ENCODE measurements at regions not wholly inside any gene's neighbourhood (a gene's known extent, or its start where the extent isn't known, plus 50 kb on each side); places are given as distances from the start of the nearest gene placed in this dataset.
A peak's percentile ranks its signal among the peaks of the same experiment; 100 is the strongest.
"Not testable (repeated sequence)": the region's sequence is repeated elsewhere in the genome, so short reads cannot be mapped to it uniquely, and the experiment has no call there.

DNA sequence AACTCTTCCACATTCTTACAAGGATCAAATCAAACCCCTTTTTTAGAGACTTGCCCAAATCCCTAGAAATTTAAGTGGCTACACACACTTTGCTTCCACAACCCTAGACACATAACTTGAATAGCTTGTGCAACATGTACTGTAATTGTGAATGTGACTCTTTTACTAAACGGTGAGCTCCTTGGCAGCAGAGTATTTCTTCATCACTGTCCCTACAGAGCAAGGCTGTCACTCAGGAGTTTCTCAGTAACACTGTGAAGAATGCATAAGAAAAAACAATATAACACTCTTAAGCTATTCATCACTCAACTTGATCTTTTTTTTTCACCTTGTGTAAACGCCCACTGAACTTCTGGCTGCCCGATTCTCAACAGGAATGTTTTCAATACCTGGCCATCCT is 53.8 kb upstream of the ADAMTS18 start:
- DNase-seq, result no peak

DNA sequence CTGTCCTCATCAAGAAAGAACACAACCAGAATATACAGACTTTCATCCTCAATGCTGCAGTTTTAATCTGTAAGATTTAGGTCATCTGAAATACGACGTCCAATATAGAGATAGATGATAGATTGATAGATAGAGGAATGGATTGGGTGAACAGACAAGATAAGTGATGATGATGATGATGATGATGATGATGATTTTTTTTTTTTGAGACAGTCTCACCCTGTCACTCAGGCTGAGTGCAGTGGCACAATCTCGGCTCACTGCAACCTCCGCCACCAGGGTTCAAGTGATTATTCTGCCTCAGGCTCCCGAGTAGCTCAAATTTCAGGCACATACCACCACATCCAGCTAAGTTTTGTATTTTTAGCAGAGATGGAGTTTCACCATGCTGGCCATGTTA is 56.3 kb upstream of the ADAMTS18 start:
- DNase-seq, result no peak

DNA sequence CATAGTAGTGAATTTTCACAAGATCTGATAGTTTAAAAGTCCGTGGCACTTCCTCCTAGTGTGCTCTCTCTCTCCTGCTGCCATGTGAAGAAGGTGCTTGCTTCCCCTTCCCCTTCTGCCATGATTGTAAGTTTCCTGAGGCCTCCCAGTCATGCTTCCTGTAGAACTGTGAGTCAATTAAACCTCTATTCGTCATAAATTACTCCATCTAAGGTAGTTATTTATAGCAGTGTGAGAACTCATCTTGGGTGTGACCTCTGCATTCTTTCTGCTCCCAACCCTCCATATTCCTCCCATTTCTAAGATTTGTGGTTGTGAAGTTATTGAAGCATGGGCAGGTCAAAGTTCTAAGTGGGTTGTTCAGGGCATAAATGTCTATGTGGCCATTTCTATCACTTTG is 62.1 kb upstream of the ADAMTS18 start:
- no peak for DNase-seq

DNA sequence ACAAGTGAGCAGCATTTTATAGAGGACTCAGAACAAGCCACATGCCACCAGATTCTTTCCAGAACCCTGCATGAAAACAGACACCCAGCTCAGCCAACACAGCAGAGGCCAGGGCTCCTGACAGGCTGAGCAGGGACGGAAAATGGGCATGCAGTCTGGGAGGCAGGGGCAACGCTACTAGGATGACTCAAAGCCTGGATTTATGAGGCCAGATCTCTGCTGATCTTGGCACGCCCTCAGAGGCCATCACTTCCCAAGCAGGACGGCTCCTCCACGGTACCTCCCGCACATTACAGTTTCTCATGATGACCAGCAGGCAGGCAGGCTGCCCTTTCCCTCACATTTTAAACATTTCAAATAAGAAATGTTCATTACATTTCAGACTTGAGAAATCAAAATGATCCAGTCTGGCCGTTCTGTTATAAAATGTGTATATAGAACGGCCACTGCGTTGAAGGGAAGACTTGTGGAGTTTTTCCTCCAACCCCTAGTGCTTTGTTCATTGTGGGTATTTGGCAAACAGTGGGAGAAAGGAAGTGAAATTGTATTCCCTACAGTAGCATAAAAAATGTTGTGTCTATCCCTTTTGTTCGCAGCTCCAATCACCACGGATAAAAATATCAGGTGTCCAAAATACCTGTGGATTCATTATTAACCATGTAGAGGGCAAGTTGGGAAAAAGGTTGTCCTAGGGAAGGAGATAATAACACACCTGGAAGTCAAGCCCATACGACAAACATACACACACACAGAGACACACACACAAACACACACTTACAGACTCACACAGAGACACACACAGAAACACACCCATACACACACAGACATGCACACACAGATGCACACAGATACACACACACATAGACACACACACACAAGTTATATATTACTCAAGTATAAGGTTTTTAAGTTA is 64.8 kb upstream of the ADAMTS18 start:
- DNase-seq, result no peak

DNA sequence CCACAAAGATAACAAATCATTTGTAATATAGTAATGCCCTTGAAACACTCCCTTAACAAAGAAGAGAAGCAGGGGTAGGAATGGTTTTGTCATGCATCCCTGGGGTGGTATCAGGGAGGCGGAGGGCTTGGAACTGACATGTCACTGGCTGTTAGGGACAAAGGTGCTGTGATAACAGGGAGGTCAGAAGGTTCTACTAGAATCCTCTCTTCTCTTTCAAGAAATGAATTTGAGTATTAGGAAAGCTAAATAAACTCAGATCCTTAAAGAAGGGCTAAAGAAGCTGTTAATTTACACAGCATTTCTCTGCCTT is 65.4 kb upstream of the ADAMTS18 start:
- DNase-seq, result no peak

DNA sequence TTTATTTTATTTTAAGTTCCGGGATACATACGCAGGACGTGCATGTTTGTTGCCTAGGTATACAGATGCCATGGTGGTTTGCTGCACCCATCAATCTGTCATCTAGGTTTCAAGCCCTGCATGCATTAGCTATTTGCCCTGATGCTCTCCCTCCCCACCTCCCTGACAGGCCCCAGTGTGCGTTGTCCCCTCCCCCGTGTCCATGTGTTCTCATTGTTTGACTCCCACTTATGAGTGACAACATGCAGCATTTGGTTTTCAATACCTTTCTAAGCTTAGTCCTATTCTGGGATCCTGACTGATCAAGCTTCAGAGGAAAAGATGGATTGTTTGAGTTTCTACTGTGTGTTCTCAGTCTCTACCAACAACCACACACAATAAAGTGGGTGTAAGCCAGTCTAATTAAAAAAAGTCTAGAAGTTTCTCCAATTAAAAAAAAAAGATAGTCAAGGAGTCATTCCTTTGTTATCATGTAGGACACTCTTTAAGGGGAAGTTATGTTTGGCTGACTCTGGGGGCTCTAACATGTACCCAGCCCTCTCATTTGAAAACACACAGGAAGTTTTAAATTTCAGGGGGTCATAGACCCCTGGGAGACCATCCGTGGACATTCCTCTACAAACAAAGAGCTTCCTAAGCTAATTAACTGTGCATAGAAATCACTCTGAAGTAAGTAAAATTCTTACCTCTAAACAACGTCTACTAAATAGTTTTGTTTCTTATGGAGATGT is 66.3 kb upstream of the ADAMTS18 start:
- no peak for DNase-seq

DNA sequence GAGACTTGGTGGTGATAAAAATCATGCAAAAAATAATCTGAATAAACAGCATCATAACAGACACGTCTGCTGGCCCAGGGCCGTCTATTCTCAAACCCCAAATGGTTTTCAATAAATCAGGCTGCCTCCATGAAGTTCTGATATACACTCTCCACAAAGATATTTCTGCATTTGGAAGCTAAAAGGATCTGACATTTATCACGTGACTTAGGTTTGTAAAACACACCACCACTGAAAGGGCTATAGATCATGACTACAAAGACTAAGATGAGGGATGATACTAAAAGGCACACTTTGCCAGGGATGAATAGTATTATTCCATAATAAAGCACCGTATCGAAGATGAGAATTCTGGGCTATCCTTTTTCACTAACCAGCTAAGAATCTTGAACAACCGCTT is 67.6 kb upstream of the ADAMTS18 start:
- DNase-seq, result no peak

DNA sequence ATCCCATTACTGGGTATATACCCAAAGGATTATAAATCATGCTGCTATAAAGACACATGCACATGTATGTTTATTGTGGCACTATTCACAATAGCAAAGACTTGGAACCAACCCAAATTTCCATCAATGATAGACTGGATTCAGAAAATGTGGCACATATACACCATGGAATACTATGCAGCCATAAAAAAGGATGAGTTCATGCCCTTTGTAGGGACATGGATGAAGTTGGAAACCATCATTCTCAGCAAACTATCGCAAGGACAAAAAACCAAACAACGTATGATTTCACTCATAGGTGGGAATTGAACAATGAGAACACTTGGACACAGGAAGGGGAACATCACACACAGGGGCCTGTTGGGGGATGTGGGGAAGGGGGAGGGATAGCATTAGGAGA is 71.7 kb upstream of the ADAMTS18 start:
- DNase-seq, result not testable (repeated sequence)

DNA sequence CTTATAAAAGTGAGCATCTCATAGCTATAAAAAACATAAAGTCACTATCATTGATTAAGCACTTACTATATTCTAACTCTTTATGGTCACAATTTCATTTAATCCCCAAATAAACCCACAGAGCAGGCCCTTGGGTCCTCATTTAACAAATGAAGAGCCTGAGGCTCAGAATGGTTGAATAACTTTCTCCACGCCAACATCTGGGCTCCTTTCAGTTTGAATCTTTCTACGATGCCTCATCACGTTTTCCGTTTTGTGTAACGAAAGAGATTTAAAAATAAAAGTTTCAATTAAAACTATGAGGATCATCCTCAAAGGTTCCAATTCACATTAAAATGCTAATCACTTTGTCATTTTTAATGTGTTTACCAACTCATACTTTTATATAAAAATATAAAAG is 74.2 kb upstream of the ADAMTS18 start:
- DNase-seq, result no peak

DNA sequence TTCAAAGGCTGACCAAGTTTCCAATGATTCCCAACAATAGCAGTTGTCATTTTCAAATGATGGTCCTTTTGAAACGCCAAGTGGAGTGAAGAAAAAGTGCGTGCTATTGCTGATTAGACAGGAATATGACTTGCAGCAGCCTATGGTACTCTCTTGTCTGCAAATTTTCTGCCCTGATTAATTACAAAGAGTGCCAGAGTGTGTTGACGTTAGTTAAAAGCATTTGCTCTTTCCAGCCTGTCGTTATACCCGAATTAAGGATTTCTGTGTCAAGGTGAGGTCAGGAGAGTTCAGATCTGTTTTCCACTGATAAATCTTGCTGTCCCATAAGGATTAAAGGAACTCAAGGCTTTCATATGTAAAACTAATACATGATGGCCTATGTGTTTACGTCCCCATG is 75.0 kb upstream of the ADAMTS18 start:
- DNase-seq, result no peak

DNA sequence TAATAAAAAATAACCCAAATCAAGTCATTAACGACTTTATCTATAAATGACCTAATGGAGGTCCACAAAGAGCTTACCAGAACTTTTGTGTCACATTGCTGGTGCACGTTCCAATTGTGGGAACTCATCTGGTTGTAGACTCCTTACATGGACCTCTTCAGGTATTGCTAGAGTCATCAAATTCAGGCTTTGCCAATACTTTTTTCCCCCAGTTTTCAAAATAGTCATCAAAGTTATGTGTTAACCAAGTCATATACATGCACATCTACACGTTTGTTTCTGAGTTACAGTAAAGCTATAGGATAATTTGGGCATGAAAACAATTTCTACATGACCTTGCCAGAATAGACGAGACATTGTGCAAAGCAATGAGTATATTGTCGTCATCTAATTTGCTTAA is 76.2 kb upstream of the ADAMTS18 start:
- DNase-seq, result no peak

DNA sequence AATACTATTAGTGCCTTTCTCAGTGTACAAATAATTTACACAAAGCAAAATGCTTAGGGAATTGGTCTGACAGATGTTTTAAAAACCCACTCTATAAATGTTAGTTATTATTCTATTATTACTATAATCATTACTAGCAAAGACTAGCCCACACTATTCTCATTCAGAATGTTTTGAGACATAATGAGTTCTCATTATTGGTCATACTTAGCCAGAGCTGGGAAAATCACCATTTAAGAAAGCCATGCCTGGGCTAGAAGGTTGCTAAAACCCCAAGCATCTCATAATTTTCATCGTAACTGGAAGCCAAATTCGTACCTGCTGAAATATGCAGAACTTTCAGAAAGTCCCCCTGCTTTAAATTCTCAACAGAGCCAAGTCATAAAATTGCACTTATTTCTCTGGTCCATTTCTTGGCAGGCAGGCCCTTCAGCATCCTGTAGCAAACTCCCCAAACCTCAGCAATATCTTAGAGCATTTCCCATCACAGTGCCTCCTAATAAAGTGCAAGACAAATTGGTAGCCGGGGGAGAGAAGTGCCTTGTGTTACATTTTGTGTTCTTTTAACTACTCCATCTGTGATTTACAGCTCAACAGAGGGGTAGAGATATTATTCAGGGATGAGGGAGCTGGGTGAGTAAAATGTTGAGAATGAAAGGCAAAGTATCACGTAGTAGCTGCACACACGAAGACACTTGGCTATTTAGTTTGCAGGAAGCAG is 79.8 kb upstream of the ADAMTS18 start:
- DNase-seq, result no peak

DNA sequence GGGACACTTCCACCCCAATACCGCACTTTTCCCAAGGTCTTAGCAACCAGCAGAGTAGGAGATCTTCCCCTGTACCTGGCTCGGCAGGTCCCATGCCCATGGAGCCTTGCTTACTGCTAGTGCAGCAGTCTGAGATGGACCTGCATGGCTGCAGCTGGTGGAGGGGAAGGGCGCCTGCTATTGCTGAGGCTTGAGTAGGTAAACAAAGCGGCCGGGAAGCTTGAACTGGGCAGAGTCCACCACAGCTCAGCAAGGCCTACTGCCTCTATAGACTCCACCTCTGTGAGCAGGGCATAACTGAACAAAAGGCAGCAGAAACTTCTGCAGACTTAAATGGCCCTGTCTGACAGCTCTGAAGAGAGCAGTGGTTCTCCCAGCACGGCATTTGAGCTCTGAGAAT is 90.4 kb upstream of the ADAMTS18 start:
- DNase-seq, result not testable (repeated sequence)

DNA sequence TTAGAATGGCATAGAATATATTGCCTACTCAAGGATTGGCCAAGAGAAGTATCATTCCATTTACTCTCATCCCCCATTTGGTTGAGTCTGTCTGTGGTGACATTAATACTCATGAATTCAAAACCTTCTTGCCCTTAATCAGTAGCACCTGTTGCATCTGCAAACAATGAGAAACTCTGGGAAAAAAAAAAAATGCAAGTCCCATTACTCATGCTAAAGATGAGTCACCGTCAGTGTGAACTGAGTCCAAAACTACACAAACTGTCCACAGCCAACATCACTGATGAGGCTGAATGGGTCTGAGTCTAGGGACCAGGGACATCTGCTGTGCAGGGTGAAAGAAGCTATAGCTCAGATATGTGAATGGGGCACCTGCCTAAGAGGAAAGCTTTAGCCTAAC is 96.9 kb upstream of the ADAMTS18 start:
- DNase-seq, result peak; percentile 20

DNA sequence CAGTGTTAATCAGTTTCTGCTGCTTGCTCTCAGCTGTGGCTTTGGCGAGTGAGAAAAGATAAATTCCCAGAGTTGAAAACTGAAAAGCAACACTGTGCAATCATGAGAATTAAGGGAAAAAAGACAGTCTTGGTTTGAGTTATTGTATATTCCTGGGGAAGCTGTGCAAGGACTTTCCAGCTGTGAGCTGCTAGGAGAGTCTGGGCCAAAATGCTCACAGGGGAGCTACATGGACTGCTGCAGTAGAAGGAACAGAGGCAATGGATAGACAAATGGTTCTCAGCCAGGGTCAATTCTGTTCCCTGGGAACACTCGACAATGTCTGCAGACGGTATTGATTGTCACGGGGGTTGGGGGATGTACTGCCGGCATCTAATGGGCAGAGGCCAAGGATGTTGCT is 102.0 kb upstream of the ADAMTS18 start:
- DNase-seq, result no peak

DNA sequence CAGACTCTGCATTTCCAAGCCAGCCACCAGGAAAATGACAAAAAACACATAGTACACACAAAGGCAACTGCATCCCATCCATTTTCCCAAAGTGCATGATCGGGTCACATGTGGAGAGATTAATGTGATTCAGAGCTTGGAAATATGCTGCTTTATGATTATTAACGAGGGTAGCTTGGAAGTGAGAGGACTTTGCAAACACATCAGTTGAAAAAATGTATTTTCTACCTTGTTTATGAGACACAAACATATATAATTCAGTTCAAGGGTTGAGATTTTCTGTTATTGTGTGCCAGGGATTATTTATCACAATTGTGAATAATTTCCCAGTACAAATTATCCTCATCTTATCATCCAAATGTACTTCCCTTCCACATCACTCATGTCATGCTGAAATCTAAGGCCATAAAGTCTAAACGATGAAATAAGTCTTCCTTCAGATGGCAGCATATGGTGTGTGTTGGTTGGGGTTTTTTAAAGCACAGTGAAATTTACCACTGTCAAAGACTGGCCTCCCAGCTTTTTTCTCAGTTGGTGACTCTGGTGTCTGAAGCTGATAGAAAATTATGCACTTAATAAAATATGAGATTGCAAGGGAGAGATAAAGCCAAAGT is 104.7 kb upstream of the ADAMTS18 start:
- no peak for DNase-seq

DNA sequence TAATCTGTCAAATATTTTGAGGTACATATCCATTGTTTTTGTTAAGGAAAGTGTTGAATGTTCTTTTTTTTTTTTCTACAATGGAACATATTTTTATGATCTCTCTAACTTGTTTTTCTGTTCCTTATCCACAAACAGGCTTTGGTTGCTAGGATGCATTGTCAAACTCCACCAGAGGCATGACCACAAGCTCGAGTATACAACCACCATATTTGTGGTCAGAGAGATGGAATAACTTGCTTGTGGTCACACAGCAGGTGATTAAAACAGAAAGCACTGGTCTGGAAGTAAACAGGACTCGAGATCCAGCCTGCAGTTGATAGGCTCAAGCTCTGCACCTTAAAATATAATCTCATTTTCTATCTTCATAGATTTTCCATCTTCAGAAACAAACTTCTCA is 105.8 kb upstream of the ADAMTS18 start:
- DNase-seq, result peak; percentile 51

DNA sequence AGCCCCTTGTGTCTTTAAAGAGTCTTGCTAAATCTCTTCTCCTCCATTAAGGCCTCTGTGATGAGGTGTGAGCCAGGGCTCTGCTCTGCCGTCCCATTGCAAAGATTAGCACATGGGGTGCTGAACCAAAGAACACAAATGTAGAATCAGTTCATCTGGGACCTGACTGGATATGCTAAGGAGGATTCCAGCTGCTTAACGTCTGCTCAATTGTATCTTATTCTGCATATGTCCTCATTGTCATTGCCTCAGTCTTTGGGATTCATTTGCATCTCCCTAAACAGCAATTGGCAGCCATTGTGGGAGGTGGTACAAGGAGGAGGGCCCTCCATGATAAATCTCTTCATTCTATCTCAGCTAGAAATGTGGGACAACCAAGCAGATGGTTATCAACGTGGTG is 106.3 kb upstream of the ADAMTS18 start:
- no peak for DNase-seq

DNA sequence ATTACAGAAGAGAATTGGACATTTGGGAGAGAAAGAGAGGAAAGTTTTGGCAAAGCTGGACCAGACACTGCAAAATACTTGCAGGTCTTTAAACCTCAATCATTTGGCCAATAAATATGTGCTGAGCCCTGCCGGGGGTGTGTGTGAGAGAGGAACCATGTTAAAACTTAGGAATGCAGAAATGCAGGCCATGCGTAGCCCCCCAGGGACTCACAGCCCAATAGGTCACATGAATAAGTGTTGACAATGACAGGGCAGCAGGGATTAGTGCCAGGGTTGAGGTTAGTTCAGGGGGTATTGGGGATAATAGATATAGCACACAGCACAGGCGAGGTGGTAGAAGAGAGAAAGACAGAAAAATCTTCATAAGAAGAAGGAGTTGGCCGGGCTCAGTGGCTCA is 113.3 kb upstream of the ADAMTS18 start:
- DNase-seq, result no peak

DNA sequence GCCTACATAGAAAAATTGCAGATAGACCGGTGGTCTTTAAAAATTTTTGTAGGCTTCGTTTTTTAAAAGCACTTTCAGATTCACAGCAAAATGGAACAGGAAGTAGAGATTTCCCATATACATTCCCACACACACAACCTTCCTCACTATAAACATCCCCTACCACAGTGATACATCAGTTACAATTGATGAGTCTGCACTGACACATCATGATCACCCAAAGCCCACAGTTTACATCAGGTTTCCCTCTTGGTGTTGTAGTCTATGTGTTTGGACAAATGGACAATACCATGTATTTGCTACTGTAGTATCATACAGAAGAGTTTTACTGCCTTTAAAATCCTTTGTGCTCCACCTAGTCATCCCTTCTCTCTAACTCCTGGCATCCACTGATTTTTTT is 113.9 kb upstream of the ADAMTS18 start:
- DNase-seq, result no peak

DNA sequence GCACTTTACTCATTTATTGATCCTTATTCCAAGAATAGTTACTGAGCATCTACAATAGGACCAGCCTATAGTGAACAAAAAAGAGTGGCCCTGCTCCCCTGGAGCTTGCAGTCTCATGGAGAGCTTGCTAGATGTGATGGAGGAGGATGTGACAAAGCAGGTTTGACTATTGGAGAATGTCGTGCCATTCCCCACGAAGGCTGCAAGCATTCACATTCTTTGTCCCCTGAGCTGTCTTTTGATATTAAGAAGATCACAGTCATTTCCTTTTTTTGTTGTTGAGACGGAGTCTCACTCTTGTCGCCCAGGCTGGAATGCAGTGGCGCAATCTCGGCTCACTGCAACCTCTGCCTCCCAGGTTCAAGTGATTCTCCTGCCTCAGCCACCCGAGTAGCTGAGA is 115.0 kb upstream of the ADAMTS18 start:
- DNase-seq, result no peak

DNA sequence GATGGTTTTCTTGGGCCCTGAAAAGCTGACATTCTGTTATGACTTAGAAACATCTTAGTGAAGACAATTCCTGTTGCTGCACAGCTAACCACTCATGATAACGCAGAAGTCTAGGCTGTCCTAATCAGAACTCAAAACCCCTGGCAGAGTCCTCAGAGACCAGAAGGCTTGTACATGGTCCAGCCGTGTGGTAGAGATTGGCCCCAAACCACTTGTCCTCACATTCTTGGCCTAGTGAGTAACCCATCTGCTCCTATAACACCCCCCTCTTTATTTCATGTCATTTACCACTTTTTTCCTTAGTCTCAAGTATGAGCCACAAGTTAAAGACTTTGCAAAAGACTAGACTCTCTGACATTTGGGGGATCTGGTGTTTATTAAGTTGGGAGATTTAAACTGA is 116.5 kb upstream of the ADAMTS18 start:
- no peak for DNase-seq

DNA sequence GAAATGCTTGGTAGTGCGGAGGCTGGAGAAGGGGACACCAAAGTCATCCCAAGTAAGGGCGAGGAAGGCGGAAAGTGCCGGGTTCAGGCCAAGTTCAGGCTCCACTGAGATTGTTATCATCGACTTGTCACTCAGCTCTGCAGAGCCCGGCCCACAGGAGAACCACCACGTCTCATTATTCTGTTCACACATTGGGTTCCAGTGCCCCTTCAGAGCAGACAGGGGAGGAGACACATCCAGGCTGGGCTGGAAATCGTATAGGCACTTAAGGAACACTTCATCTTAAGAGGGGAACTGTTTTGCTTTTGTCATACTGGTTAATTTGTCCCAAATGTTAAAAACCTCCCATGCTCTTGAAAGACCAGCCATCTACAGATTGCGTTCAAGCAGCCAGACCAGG is 118.3 kb upstream of the ADAMTS18 start:
- no peak for DNase-seq

DNA sequence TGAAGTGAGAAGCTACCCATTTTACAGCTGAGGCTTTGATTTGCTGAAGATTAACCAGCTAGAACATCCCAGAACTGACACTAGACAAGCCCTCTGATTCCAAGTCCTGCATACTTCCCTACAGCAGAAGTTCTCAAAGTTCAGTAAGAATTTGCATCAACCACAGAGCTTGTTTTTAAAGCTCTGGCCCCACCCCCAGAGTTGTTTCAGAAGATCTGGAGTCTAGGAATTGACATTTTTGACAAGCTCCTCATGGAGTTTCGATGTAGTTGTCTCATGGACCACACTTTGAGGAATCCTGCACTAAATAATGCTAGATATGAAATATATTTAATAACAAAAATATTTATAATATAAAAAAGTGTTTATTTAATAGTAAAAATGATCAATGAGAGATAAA is 120.3 kb upstream of the ADAMTS18 start:
- DNase-seq, result no peak
